ENCODE measurements at regions not wholly inside any gene's neighbourhood (a gene's known extent, or its start where the extent isn't known, plus 50 kb on each side); places are given as distances from the start of the nearest gene placed in this dataset.

- Histone ChIP-seq H3K4me1 (ENCODE audit: control insufficient read depth in 1 of 2, insufficient read depth in 2 of 2, low read length in 2 of 2) (no peaks in the 10 kb centered on the region), H3K9me3 (ENCODE audit: control insufficient read depth in 1 of 2, low read length in 2 of 2) (no peaks in the 10 kb centered on the region)
Measured at GRCh38 chr4:22021106-22021505, 72.5 kb upstream of the KCNIP4 start.

DNA sequence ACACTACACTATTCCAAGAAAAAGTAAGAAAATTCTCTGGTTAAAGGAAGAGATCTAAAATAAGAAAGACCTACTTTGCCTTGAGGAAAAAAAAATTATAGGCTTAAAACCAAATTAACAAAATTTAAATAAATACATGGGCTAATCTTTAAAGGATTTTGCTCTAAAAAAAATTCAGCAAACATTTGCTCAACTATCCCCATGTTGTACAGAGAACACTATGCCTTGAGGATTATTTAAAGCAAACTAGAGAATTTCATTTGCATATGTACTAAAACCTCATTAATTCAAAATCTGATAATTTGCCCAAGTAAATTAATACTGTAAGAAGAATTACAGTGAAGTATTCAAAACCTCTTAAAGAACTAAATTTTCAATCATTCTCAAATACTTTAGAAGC, 71.6 kb upstream of the KCNIP4 start:
- no peaks in the 10 kb centered on the region for H3K36me3 ChIP-seq (ENCODE audit: control insufficient read depth in 1 of 2, insufficient read depth in 2 of 2, low read length in 2 of 2)
- H3K27ac ChIP-seq (ENCODE audit: low read length) = no peak overlapping the region
- no peaks in the 10 kb centered on the region for H3K9me3 ChIP-seq (ENCODE audit: control insufficient read depth in 1 of 2, low read length in 2 of 2)
- H3K4me1 ChIP-seq (ENCODE audit: control insufficient read depth in 1 of 2, insufficient read depth in 2 of 2, low read length in 2 of 2) = no peaks in the 10 kb centered on the region
- H3K27me3 ChIP-seq (ENCODE audit: low read depth, low read length) = no peaks in the 10 kb centered on the region
- H3K4me3 ChIP-seq (ENCODE audit: low read depth in 1 of 2, low read length in 2 of 2) = no peak overlapping the region

More at GRCh38 chr4:22021106-22021505, 72.5 kb upstream of the KCNIP4 start:
- Histone ChIP-seq H3K27me3 (ENCODE audit: low read depth, low read length) (no peaks in the 10 kb centered on the region), H3K27ac (ENCODE audit: low read length) (no peak overlapping the region), H3K36me3 (ENCODE audit: control insufficient read depth in 1 of 2, insufficient read depth in 2 of 2, low read length in 2 of 2) (no peaks in the 10 kb centered on the region), H3K4me3 (ENCODE audit: low read depth in 1 of 2, low read length in 2 of 2) (no peak overlapping the region)

DNA sequence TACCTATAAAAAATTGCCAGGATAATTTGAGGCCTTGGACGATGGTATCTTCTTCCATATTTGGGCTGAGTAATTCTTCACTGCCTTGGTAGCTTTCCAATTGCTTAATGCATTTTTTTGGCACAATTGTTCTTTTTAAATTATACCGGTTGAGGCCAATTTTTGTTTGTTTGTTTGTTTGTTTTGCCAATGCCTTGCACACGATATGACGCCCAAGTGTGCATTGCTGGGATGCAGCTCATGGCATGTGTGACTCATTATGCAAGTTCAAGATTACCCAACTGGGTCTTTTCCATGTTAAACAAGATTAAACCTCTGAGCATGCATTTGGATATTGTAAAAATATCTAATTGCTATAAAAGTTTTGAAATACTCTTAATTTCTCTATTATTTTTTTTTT, 71.1 kb upstream of the KCNIP4 start:
- H3K27me3 ChIP-seq (ENCODE audit: low read depth, low read length) = no peaks in the 10 kb centered on the region
- H3K9me3 ChIP-seq (ENCODE audit: control insufficient read depth in 1 of 2, low read length in 2 of 2) = no peaks in the 10 kb centered on the region
- H3K36me3 ChIP-seq (ENCODE audit: control insufficient read depth in 1 of 2, insufficient read depth in 2 of 2, low read length in 2 of 2) = no peaks in the 10 kb centered on the region
- no peaks in the 10 kb centered on the region for H3K4me1 ChIP-seq (ENCODE audit: control insufficient read depth in 1 of 2, insufficient read depth in 2 of 2, low read length in 2 of 2)
- no peak overlapping the region for H3K27ac ChIP-seq (ENCODE audit: low read length)
- no peak overlapping the region for H3K4me3 ChIP-seq (ENCODE audit: low read depth in 1 of 2, low read length in 2 of 2)

- H3K4me3 ChIP-seq (ENCODE audit: low read depth in 1 of 2, low read length in 2 of 2) = no peak overlapping the region
- no peaks in the 10 kb centered on the region for H3K27me3 ChIP-seq (ENCODE audit: low read depth, low read length)
- no peaks in the 10 kb centered on the region for H3K4me1 ChIP-seq (ENCODE audit: control insufficient read depth in 1 of 2, insufficient read depth in 2 of 2, low read length in 2 of 2)
Measured at GRCh38 chr4:22014222-22014741, 65.7 kb upstream of the KCNIP4 start.

DNA sequence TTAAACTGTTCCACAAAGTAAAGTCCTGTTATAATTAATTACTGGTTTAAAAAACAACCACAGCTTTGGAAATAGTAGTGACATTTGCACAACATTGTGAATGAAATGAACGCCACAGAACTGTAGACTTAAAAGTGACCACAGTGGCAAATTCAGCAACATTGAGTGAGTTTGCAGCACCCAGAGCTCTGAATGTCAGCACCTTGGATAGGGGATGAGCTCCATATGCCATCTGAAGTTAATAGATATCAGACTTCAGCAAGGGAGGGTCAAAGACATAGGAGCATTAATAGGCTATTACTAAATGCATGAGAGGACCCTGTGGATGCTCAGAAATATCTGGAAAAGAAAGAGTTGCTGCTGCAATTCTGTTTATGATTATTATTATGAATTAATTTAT, 55.3 kb upstream of the KCNIP4 start:
- Histone ChIP-seq H3K4me3 (ENCODE audit: low read depth in 1 of 2, low read length in 2 of 2) (no peak overlapping the region), H3K4me1 (ENCODE audit: control insufficient read depth in 1 of 2, insufficient read depth in 2 of 2, low read length in 2 of 2) (no peaks in the 10 kb centered on the region), H3K36me3 (ENCODE audit: control insufficient read depth in 1 of 2, insufficient read depth in 2 of 2, low read length in 2 of 2) (no peaks in the 10 kb centered on the region), H3K9me3 (ENCODE audit: control insufficient read depth in 1 of 2, low read length in 2 of 2) (no peaks in the 10 kb centered on the region), H3K27me3 (ENCODE audit: low read depth, low read length) (no peaks in the 10 kb centered on the region), H3K27ac (ENCODE audit: low read length) (no peak overlapping the region)

More at GRCh38 chr4:22014222-22014741, 65.7 kb upstream of the KCNIP4 start:
- Histone ChIP-seq H3K9me3 (ENCODE audit: control insufficient read depth in 1 of 2, low read length in 2 of 2) (no peaks in the 10 kb centered on the region), H3K27ac (ENCODE audit: low read length) (no peak overlapping the region), H3K36me3 (ENCODE audit: control insufficient read depth in 1 of 2, insufficient read depth in 2 of 2, low read length in 2 of 2) (no peaks in the 10 kb centered on the region)
